MG63 (cell line): ENCODE measurements at regions not wholly inside any gene's neighbourhood (a gene's known extent, or its start where the extent isn't known, plus 50 kb on each side); places are given as distances from the start of the nearest gene placed in this dataset.
"Not testable (repeated sequence)": the region's sequence is repeated elsewhere in the genome, so short reads cannot be mapped to it uniquely, and the experiment has no call there.

Experiments
- DNase-seq: peaks from one replicate; pipeline ENCODE4 v3.0.0-alpha.2; 2020
- H3K27me3 ChIP-seq: fragments of 250-450 bp; sonication (Bioruptor Pico); 2 replicates; pipeline ENCODE4 v1.5.1; 2020; ENCODE audit warnings: mild to moderate bottlenecking, moderate library complexity
- H3K36me3 ChIP-seq: fragments of 250-450 bp; sonication (Bioruptor Pico); 2 replicates; pipeline ENCODE4 v1.5.1; 2020; ENCODE audit warnings: mild to moderate bottlenecking, moderate library complexity
- H3K4me3 ChIP-seq: fragments of 250-450 bp; sonication (Bioruptor Pico); 2 replicates; pipeline ENCODE4 v1.5.1; 2020; ENCODE audit warnings: mild to moderate bottlenecking, moderate library complexity
- H3K9me3 ChIP-seq: fragments of 250-450 bp; sonication (Bioruptor Pico); 2 replicates; pipeline ENCODE4 v1.5.1; 2020; ENCODE audit warnings: mild to moderate bottlenecking, moderate library complexity

- H3K27me3 ChIP-seq = no peaks in the 10 kb centered on the region
- no peaks in the 10 kb centered on the region for H3K36me3 ChIP-seq
- 0 out of 2 replicates have a peak, but pooled peaks cover 3% of the 10 kb centered on the region for H3K9me3 ChIP-seq
- no peak for DNase-seq
- H3K4me3 ChIP-seq = no peak overlapping the region
These were observed 181.3 kb upstream of the SRD5A2 start for GRCh38 chr2:31762085-31762484.

GRCh38 chr2:31757351-31757750, 176.6 kb upstream of the SRD5A2 start:
- H3K27me3 ChIP-seq, H3K9me3 ChIP-seq, H3K4me3 ChIP-seq, H3K36me3 ChIP-seq, DNase-seq: not testable (repeated sequence)

DNA sequence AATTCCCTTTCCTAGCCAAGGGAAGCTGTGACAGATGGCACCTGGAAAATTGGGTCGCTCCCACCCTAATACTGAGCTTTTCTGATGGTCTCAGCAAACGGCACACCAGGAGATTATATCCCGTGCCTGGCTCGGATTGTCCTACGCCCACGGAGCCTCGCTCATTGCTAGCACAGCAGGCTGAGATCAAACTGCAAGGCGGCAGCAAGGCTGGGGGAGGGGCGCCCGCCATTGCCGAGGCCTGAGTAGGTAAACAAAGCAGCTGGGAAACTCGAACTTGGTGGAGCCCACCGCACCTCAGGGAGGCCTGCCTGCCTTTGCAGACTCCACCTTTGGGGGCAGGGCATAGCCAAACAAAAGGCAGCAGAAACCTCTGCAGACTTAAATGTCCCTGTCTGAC, 168.0 kb upstream of the SRD5A2 start:
- H3K36me3 ChIP-seq, H3K9me3 ChIP-seq, H3K27me3 ChIP-seq, H3K4me3 ChIP-seq, DNase-seq: not testable (repeated sequence)

DNA sequence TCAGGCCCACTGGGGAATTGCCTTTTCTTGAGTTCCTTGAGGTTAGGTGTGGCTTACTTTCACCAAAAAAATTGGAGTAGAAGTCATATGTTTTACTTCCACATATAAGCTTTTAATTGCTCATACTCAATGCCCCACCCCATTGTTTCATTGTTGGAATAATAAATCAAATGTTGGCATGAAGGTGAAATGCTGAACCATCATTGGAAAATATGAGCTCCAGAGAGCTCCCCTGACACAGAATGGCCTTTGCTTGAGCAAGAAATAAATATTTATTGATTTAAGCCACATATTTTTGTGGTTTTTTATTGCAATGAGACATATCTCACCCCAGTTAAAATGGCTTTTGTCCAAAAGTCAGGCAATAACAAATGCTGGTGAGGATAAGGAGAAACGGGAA, 167.3 kb upstream of the SRD5A2 start:
- no peak overlapping the region for H3K4me3 ChIP-seq
- no peaks in the 10 kb centered on the region for H3K27me3 ChIP-seq
- DNase-seq = no peak
- H3K9me3 ChIP-seq = no peaks in the 10 kb centered on the region
- no peaks in the 10 kb centered on the region for H3K36me3 ChIP-seq

GRCh38 chr2:31739161-31739560, 158.4 kb upstream of the SRD5A2 start:
- Histone ChIP-seq H3K36me3 (no peaks in the 10 kb centered on the region), H3K27me3 (no peaks in the 10 kb centered on the region), H3K4me3 (no peak overlapping the region), H3K9me3 (no peaks in the 10 kb centered on the region)
- no peak for DNase-seq

- no peaks in the 10 kb centered on the region for H3K9me3 ChIP-seq
- no peaks in the 10 kb centered on the region for H3K36me3 ChIP-seq
- no peak overlapping the region for H3K4me3 ChIP-seq
- no peaks in the 10 kb centered on the region for H3K27me3 ChIP-seq
- no peak for DNase-seq
These were observed 156.1 kb upstream of the SRD5A2 start for GRCh38 chr2:31736695-31737454.

GRCh38 chr2:31735716-31736115, 155.0 kb upstream of the SRD5A2 start:
- Histone ChIP-seq H3K27me3 (no peaks in the 10 kb centered on the region), H3K4me3 (no peak overlapping the region), H3K36me3 (no peaks in the 10 kb centered on the region), H3K9me3 (no peaks in the 10 kb centered on the region)
- DNase-seq = no peak

- no peak overlapping the region for H3K4me3 ChIP-seq
- H3K9me3 ChIP-seq = no peaks in the 10 kb centered on the region
- DNase-seq = no peak
- H3K36me3 ChIP-seq = no peaks in the 10 kb centered on the region
- no peaks in the 10 kb centered on the region for H3K27me3 ChIP-seq
These were observed 148.8 kb upstream of the SRD5A2 start for GRCh38 chr2:31729442-31730092.

- Histone ChIP-seq H3K36me3 (no peaks in the 10 kb centered on the region), H3K27me3 (no peaks in the 10 kb centered on the region), H3K4me3 (no peak overlapping the region), H3K9me3 (no peaks in the 10 kb centered on the region)
- no peak for DNase-seq
These were observed 148.3 kb upstream of the SRD5A2 start for GRCh38 chr2:31729065-31729439.

- Histone ChIP-seq H3K36me3 (no peaks in the 10 kb centered on the region), H3K4me3 (no peak overlapping the region), H3K9me3 (no peaks in the 10 kb centered on the region), H3K27me3 (no peaks in the 10 kb centered on the region)
- no peak for DNase-seq
These were observed 147.8 kb upstream of the SRD5A2 start for GRCh38 chr2:31728406-31729064.

GRCh38 chr2:31726457-31726856, 145.7 kb upstream of the SRD5A2 start:
- Histone ChIP-seq H3K4me3 (no peak overlapping the region), H3K27me3 (no peaks in the 10 kb centered on the region), H3K9me3 (no peaks in the 10 kb centered on the region), H3K36me3 (no peaks in the 10 kb centered on the region)
- no peak for DNase-seq

GRCh38 chr2:31725444-31725843, 144.7 kb upstream of the SRD5A2 start:
- H3K27me3 ChIP-seq = no peaks in the 10 kb centered on the region
- no peaks in the 10 kb centered on the region for H3K9me3 ChIP-seq
- H3K36me3 ChIP-seq = no peaks in the 10 kb centered on the region
- DNase-seq = no peak
- no peak overlapping the region for H3K4me3 ChIP-seq

GRCh38 chr2:31711737-31712136, 131.0 kb upstream of the SRD5A2 start:
- no peak overlapping the region for H3K4me3 ChIP-seq
- no peak for DNase-seq
- no peaks in the 10 kb centered on the region for H3K9me3 ChIP-seq
- no peaks in the 10 kb centered on the region for H3K36me3 ChIP-seq
- no peaks in the 10 kb centered on the region for H3K27me3 ChIP-seq

DNA sequence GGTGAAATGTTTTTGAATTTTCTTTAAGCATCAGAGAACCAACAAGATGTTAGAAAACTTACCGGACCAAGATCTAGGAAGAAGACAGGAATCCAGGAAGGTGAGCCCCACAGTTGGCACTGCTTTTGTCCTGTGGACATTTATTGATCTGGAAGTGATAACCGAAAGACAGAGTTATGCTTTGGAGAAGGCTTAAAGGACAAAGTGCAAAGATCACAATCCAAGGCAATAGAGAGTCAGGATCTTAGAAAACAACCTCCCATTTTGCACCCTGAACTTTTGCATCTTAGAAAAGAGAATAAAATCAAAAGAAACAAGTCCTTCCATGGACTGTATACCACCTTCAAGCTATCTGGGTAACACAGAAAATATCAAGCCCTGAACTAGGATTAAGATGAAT, 129.4 kb upstream of the SRD5A2 start:
- H3K36me3 ChIP-seq = no peaks in the 10 kb centered on the region

DNA sequence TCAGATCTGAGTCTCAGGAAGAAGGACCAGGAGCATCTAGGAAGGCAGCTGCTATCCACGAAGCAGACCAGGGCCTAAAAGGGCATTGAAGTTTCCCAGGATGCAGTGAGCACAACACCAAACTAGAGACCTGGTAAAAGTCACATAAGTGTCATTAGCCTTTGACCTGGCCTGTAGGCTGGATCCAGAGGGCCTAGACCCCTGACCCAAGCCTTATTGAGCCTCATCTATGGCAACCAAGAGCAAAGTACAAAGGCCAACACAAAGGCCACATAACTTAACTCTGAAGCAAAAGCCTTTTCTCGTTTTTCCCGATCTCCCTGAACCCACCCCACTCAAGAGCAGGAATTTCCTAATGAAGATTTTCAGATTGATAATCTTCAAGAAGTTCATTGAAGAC, 127.3 kb upstream of the SRD5A2 start:
- no peaks in the 10 kb centered on the region for H3K27me3 ChIP-seq
- H3K9me3 ChIP-seq = no peaks in the 10 kb centered on the region
- no peaks in the 10 kb centered on the region for H3K36me3 ChIP-seq
- no peak overlapping the region for H3K4me3 ChIP-seq
- DNase-seq = no peak

More for the DNA sequence above, 129.4 kb upstream of the SRD5A2 start:
- DNase-seq = no peak
- Histone ChIP-seq H3K27me3 (no peaks in the 10 kb centered on the region), H3K4me3 (no peak overlapping the region), H3K9me3 (no peaks in the 10 kb centered on the region)

DNA sequence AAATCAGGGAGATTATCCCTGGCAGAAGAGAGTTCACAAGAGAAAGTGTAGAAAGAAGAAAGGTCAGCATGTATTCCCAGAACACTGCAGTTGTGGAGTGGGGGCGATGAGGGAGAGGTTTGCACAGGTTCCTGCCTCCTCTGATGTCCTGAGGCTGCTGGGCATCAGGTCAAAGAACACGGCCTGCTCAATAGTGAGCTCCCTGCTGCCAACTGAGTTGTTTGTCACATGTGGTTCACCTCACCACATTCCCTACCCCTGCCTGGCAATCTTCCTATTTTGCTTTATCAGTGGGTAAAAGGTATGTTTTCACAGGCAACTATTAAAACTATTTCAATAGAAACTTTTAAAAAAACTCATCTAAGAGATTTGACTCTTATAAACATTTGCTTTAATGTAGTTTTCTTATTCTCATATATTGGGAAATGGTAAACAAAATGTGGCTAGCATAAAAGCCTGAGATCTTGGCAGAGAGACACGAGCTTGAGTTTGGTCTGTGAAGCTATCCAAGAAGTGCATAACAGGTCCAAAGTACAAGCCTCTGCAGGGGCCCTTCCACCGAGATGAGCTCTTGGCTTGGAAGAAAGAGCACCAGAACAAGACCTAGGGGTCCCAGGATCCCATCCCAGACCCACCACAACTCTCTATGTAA, 123.9 kb upstream of the SRD5A2 start:
- no peaks in the 10 kb centered on the region for H3K9me3 ChIP-seq
- H3K27me3 ChIP-seq = no peaks in the 10 kb centered on the region
- H3K36me3 ChIP-seq = no peaks in the 10 kb centered on the region
- DNase-seq = no peak
- no peak overlapping the region for H3K4me3 ChIP-seq

GRCh38 chr2:31703253-31703652, 122.5 kb upstream of the SRD5A2 start:
- no peak for DNase-seq

More at GRCh38 chr2:31703253-31703652, 122.5 kb upstream of the SRD5A2 start:
- H3K9me3 ChIP-seq = no peaks in the 10 kb centered on the region
- H3K27me3 ChIP-seq = no peaks in the 10 kb centered on the region
- no peak overlapping the region for H3K4me3 ChIP-seq
- H3K36me3 ChIP-seq = no peaks in the 10 kb centered on the region
